Kidney glomerular epithelial cell (primary cell): ENCODE measurements at regions not wholly inside any gene's neighbourhood (a gene's known extent, or its start where the extent isn't known, plus 50 kb on each side); places are given as distances from the start of the nearest gene placed in this dataset.

Experiments used
- DNase-seq: peaks from one replicate; lab custom pipeline; 2025; lab: John Stamatoyannopoulos, UW

GRCh38 chr12:18899162-18899561, 161.2 kb downstream of the CAPZA3 start:
- DNase-seq = no peak

GRCh38 chr12:18899678-18900317, 161.9 kb downstream of the CAPZA3 start:
- no peak for DNase-seq

GRCh38 chr12:18905134-18905533, 167.2 kb downstream of the CAPZA3 start:
- no peak for DNase-seq

DNA sequence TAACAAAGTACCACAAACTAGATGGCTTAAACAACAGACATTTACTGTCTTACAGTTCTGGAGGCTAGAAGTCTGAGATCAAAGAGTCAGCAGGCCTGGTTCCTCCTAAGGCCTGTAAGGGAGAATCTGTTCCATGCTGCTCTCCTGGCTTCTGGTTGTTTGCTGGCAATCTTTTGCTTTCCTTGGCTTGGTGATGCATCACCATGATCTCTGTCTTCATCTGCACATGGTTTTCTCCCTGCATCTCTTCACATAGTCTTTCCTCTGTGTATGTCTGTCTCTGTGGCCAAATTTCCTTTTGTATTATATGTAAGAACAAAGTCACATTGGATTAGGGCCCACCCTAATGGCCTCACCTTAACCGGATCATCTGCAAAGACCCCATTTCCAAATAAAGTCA, 168.5 kb downstream of the CAPZA3 start:
- DNase-seq = no peak

- no peak for DNase-seq
Observed at GRCh38 chr12:18907127-18907526, 169.2 kb downstream of the CAPZA3 start.

DNA sequence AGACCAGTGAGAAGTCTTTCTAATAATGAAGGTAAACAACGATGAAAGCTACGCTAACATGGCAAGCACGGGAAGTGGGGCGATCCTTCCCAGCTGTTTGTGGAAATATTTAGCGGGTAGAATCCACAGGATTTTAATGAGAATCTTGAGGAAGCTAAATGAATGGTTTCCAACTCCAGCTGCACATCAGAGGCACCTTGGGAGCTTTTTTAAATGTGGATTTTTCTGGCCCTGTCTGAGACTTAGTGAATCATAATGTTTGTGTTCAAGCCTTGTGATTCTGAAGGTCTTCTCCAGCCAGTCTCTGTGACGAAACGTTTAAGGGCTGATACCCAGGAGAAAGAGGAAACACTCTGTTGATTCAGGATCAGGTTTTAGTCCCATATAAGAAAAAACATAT, 169.8 kb downstream of the CAPZA3 start:
- DNase-seq = no peak

DNA sequence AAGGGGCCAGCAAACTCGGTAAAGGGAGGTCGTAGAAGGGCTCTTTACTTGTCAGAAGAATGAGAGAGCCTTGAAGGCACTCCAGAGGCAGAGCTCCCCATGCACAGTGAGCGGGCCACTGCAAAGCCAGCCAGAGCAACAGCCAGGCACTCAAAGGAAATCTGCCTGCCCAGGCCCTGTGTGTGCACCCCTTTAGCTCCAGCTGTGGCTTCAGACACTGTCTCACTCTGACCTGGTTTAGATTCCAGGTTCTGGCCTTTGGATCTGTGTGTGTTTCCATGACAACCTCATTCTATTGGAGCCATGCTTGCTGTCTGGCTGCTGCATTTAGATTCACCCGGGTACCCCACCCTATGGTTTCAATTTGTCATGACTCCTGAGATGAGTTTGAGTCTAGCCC, 170.3 kb downstream of the CAPZA3 start:
- no peak for DNase-seq

GRCh38 chr12:18919871-18920511, 182.1 kb downstream of the CAPZA3 start:
- DNase-seq = no peak

DNA sequence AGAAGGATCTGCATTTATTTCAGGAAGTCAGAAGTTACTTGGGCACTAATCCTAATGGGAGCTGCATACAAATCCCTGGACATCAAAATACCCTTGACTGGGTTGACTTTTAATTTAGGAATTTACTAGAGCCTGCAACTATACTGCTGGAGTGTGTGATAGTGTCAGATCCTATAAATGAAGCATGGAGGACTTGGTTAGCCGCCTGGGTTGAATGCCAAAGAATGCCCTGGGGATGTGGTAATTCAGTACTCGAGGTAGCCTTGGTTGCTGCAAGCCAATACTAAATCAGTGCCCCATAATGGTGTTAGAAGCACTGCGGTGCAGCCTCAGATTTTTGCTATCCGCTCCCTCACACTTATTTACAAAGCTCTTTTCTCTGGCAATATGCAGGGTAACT, 184.9 kb downstream of the CAPZA3 start:
- no peak for DNase-seq

GRCh38 chr12:18923721-18924120, 185.8 kb downstream of the CAPZA3 start:
- DNase-seq = no peak

- DNase-seq = no peak
Observed at GRCh38 chr12:18926188-18926587, 188.3 kb downstream of the CAPZA3 start.

DNA sequence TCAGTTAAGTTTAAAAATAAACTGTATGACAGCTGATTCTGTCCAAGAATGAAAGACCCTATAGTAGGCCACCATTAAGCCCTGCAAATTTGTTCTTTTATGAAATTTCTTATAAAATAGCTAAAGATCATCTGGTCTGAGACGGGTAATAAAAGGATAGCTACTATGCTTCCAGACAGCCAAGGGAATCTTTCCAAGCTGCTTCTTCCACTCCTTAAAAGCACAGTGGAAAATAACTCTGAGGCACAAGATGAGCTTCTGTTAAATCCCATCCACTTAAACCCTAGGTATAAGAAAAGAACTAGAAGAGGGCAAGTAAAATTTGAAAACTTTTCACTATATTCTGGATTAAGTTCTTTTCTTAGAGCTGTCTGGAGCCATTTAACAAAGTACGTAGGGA, 194.3 kb downstream of the CAPZA3 start:
- no peak for DNase-seq

DNA sequence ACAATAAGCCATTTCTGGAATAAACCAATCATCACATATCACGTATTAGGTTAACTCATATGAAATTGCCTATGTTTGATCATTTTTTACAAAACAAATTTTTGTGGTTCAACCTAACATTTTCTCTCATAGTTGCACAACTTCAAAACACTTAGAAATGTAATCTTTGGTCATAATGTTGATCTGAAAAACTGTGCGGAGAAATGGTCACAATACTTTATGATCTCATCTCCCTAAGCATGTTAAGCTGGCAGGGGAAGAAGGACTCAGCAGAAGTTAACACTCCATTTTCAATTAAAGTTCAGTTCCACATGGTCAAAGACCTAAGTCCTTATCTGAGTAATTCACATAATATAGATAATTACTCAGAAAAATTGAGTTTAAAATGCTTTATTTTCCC, 194.8 kb downstream of the CAPZA3 start:
- no peak for DNase-seq

DNA sequence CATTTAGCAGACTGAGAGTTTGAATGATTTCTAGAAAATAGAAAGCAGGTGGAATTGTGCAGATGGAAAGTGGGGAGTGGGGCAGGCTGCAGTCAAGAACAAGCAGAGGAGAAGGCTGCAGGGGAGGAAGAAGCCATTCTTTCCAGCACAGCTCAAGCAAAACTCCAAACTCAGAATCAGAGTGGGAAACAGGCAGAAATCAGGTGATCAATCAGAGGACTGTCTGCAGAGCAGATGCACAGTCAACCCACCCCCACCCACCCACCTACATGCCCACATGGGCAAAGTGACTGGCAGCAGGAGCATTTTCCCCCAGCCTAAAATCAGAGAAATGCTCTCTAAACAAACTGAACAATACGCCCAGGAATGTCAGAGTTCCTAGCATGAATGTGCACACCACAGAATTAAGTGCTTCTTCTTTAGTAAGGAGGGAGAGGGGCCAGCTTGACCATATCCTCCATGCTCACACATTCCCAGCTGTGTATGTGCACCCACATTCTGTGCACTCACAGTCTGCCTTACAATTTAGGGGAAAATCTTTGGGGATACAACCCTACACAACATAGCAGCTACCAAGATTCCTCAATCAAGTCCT, 194.1 kb upstream of the PLEKHA5 start:
- no peak for DNase-seq

- DNase-seq = no peak
Observed at GRCh38 chr12:18939051-18939450, 190.5 kb upstream of the PLEKHA5 start.

DNA sequence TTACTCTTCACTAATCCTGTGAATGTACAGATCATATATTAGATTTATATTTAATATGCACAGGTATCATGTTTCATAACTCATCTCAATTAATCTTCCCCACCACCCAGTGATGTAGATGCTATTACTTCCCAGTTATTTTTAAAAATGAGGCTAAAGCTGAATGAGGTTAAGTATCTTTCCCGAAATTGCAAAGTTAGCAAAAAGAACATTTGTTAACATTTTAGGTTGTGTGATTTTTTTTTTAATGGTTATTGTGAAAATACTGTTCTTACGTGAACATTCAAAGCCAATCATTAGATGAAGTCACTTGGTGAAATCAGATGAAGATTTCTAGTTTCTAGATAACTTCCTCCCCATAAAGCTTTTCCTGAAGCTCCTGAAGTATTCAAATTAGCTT, 186.9 kb upstream of the PLEKHA5 start:
- no peak for DNase-seq

GRCh38 chr12:18943200-18943599, 186.3 kb upstream of the PLEKHA5 start:
- DNase-seq = no peak

- DNase-seq = no peak
Observed at GRCh38 chr12:18946106-18946505, 183.4 kb upstream of the PLEKHA5 start.

- DNase-seq = no peak
Observed at GRCh38 chr12:18951218-18951617, 178.3 kb upstream of the PLEKHA5 start.

DNA sequence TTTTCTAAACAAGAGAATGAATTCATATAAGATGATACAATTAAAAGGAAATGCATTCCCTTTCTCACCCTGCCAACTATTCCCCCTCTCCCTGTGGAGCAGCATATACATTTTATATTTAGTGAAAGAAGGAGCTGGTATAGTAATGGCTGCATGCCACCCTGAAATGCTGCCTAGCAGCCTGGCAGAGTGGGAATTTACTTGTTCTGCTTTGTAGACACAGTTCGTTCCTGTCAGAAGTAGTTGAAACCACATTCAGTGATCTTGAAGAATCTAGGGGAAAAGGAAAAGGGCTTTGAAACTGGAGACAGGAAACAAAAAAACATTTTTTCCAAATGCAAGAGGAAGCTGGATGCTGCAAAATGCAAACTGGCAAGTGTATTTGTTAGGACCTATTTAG, 176.0 kb upstream of the PLEKHA5 start:
- no peak for DNase-seq

GRCh38 chr12:18955594-18955993, 173.9 kb upstream of the PLEKHA5 start:
- DNase-seq = no peak

GRCh38 chr12:18965203-18965602, 164.3 kb upstream of the PLEKHA5 start:
- no peak for DNase-seq

GRCh38 chr12:18966954-18967353, 162.6 kb upstream of the PLEKHA5 start:
- no peak for DNase-seq

DNA sequence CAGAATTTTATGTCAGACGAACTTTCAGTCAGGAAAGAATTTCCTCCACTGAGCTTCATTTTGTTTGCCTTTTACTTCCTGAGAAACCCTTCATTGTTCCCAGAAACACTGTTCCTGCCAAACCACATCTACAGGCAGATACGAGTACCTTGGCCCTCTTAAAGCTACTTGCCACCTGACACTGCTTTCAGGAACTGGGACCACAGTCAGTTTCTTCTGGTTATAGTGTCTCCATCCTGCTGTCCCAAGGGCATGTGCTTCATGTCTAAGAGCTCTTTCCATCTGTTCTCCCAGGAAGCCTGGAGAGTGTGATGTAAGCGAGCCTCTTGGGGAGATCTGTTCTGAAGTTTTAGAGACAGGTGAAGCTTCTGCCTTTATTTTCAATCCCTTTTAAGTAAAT, 161.7 kb upstream of the PLEKHA5 start:
- no peak for DNase-seq
